H1 (cell line): ENCODE measurements at regions not wholly inside any gene's neighbourhood (a gene's known extent, or its start where the extent isn't known, plus 50 kb on each side); places are given as distances from the start of the nearest gene placed in this dataset.

ENCODE experiments used
- CTCF ChIA-PET: fragments of 300-600 bp; sonication (Branson Sonifier 250); formaldehyde crosslinking; loops from one replicate; lab custom pipeline; 2021; ENCODE audit not compliant: partially characterized antibody; lab: Charles Lee
- POLR2A ChIA-PET: fragments of 300-600 bp; sonication (Branson Sonifier 250); formaldehyde crosslinking; loops from one replicate; lab custom pipeline; 2021; ENCODE audit warnings: inconsistent platforms; ENCODE audit not compliant: partially characterized antibody; lab: Charles Lee
- DNase-seq, 2 experiments: peaks; one replicate each; pipeline versions ENCODE4 v3.0.0 to v3.0.0-alpha.2; 2010 to 2022; ENCODE audit warnings: low spot score in 2 of 2, low read depth in 1 of 2, mixed read lengths in 1 of 2
- FAIRE-seq: peaks from 2 replicates; lab custom pipeline; 2011; peaks lifted over from hg19 to GRCh38; lab: Jason Lieb, UNC
- H2AFZ ChIP-seq: 2 replicates; pipeline ENCODE4 v1.8.1; 2012; ENCODE audit warnings: low read length, inconsistent platforms
- H2AK5ac ChIP-seq: 2 replicates; pipeline ENCODE4 v1.6.1; 2013; ENCODE audit warnings: low read depth, low read length
- H2BK120ac ChIP-seq: replicated peaks from 2 replicates; pipeline ENCODE3; 2013; ENCODE audit warnings: low read depth, low read length, inconsistent platforms
- H2BK12ac ChIP-seq: 2 replicates; pipeline ENCODE4 v1.6.1; 2013; ENCODE audit warnings: low read depth, low read length
- H2BK15ac ChIP-seq: 2 replicates; pipeline ENCODE4 v1.6.1; 2013; ENCODE audit warnings: low read length
- H2BK20ac ChIP-seq: 2 replicates; pipeline ENCODE4 v1.6.1; 2013; ENCODE audit warnings: low read length
- H2BK5ac ChIP-seq: 2 replicates; pipeline ENCODE4 v1.6.1; 2013; ENCODE audit warnings: low read depth, low read length
- H3K14ac ChIP-seq: 2 replicates; pipeline ENCODE4 v1.6.1; 2013; ENCODE audit warnings: inconsistent platforms; ENCODE audit not compliant: insufficient read length
- H3K18ac ChIP-seq: 2 replicates; pipeline ENCODE4 v1.6.1; 2013; ENCODE audit warnings: low read length; ENCODE audit errors: extremely low read depth
- H3K23ac ChIP-seq: 2 replicates; pipeline ENCODE4 v1.6.1; 2013; ENCODE audit warnings: inconsistent platforms; ENCODE audit not compliant: insufficient read length
- H3K23me2 ChIP-seq: 2 replicates; pipeline ENCODE4 v1.6.1; 2013; ENCODE audit warnings: low read depth, low read length
- H3K27ac ChIP-seq: 2 replicates; pipeline ENCODE4 v1.6.1; 2011; ENCODE audit warnings: low read depth, low read length, inconsistent platforms
- H3K27me3 ChIP-seq, 4 experiments: replicated peaks in 1 of 4; 1 replicate in 1 of 4; 2 replicates in 3 of 4; pipeline versions ENCODE4 v1.6.1 to v1.8.1; 2011 to 2013; ENCODE audit warnings: low read length in 3 of 4, mild to moderate bottlenecking in 3 of 4, inconsistent platforms in 2 of 4, mixed read lengths in 2 of 4, moderate library complexity in 1 of 4; ENCODE audit not compliant: control insufficient read depth in 3 of 4, insufficient read depth in 3 of 4; ENCODE audit errors: extremely low read depth in 1 of 4
- H3K36me3 ChIP-seq, 4 experiments: 2 replicates each; pipeline versions ENCODE4 v1.6.1 to v1.8.1; 2011 to 2013; ENCODE audit warnings: mild to moderate bottlenecking in 4 of 4, low read length in 3 of 4, moderate library complexity in 2 of 4, control low read depth in 1 of 4, inconsistent platforms in 1 of 4; ENCODE audit not compliant: insufficient read depth in 4 of 4, control insufficient read depth in 2 of 4
- H3K4ac ChIP-seq: replicated peaks from 2 replicates; pipeline ENCODE3; 2013; ENCODE audit warnings: low read length, low read depth, mixed read lengths, inconsistent platforms; ENCODE audit not compliant: insufficient read length
- H3K4me1 ChIP-seq, 4 experiments: replicated peaks in 1 of 4; 1 replicate in 1 of 4; 2 replicates in 3 of 4; pipeline versions ENCODE4 v1.6.1 to v1.8.1; 2011 to 2013; ENCODE audit warnings: low read length in 3 of 4, inconsistent platforms in 2 of 4, mixed read lengths in 1 of 4; ENCODE audit not compliant: insufficient read depth in 4 of 4, control insufficient read depth in 3 of 4
- H3K4me2 ChIP-seq, 2 experiments: 2 replicates each; pipeline versions ENCODE4 v1.6.1 to v1.8.1; 2011 to 2013; ENCODE audit warnings: low read depth in 2 of 2, low read length in 2 of 2, control low read depth in 1 of 2, inconsistent platforms in 1 of 2, mild to moderate bottlenecking in 1 of 2; ENCODE audit not compliant: insufficient read depth in 1 of 2
- H3K4me3 ChIP-seq, 4 experiments: fragments of 200-600, 300-600 bp in 1 of 4; sonication (generic), shearing (Covaris generic), sonication (Bioruptor Twin) in 1 of 4; 2 replicates each; pipeline versions ENCODE4 v1.5.1 to v1.8.1; 2011 to 2016; ENCODE audit warnings: low read length in 4 of 4, low read depth in 3 of 4, control low read depth in 2 of 4, inconsistent platforms in 2 of 4, mild to moderate bottlenecking in 2 of 4, mixed read lengths in 1 of 4, moderate library complexity in 1 of 4; ENCODE audit not compliant: insufficient read depth in 2 of 4; ENCODE audit errors: extremely low read depth in 1 of 4
- H3K56ac ChIP-seq: replicated peaks from 2 replicates; pipeline ENCODE3; 2013; ENCODE audit warnings: low read depth, mild to moderate bottlenecking, mixed read lengths, low read length, inconsistent platforms; ENCODE audit not compliant: insufficient read length
- H3K79me1 ChIP-seq: 2 replicates; pipeline ENCODE4 v1.6.1; 2013; ENCODE audit warnings: low read depth, low read length, control low read depth
- H3K79me2 ChIP-seq, 2 experiments: 2 replicates each; pipeline versions ENCODE4 v1.6.1 to v1.8.1; 2012 to 2013; ENCODE audit warnings: low read length in 2 of 2, mild to moderate bottlenecking in 2 of 2, inconsistent platforms in 1 of 2; ENCODE audit not compliant: insufficient read depth in 2 of 2, control insufficient read depth in 1 of 2
- H3K9ac ChIP-seq, 4 experiments: replicated peaks in 1 of 4; 1 replicate in 1 of 4; 2 replicates in 3 of 4; pipeline versions ENCODE4 v1.6.1 to v1.8.1; 2011 to 2013; ENCODE audit warnings: low read depth in 3 of 4, low read length in 3 of 4, control low read depth in 2 of 4, mild to moderate bottlenecking in 2 of 4, moderate library complexity in 2 of 4, inconsistent platforms in 1 of 4; ENCODE audit errors: extremely low read depth in 1 of 4
- H3K9me3 ChIP-seq, 2 experiments: 2 replicates each; pipeline versions ENCODE4 v1.6.1 to v1.8.1; 2012 to 2013; ENCODE audit warnings: mild to moderate bottlenecking in 2 of 2, moderate library complexity in 2 of 2, control low read depth in 1 of 2, inconsistent platforms in 1 of 2, low read depth in 1 of 2, low read length in 1 of 2, mixed read lengths in 1 of 2; ENCODE audit not compliant: insufficient read depth in 2 of 2
- H4K20me1 ChIP-seq, 2 experiments: replicated peaks in 1 of 2; 2 replicates each; pipeline versions ENCODE3 to v1.8.1; 2011 to 2013; ENCODE audit warnings: inconsistent platforms in 2 of 2, low read length in 2 of 2, mild to moderate bottlenecking in 1 of 2; ENCODE audit not compliant: insufficient read depth in 2 of 2, control insufficient read depth in 1 of 2
- H4K5ac ChIP-seq: 2 replicates; pipeline ENCODE4 v1.6.1; 2013; ENCODE audit warnings: low read length, low read depth, mixed read lengths, inconsistent platforms; ENCODE audit not compliant: insufficient read length
- H4K8ac ChIP-seq: 2 replicates; pipeline ENCODE4 v1.8.0; 2013; ENCODE audit warnings: mild to moderate bottlenecking, moderate library complexity, low read length, inconsistent platforms; ENCODE audit not compliant: insufficient read depth; ENCODE audit errors: extremely low read depth
- H4K91ac ChIP-seq: replicated peaks from 2 replicates; pipeline ENCODE3; 2013; ENCODE audit warnings: low read length, mixed read lengths, inconsistent platforms; ENCODE audit not compliant: insufficient read length
- ATF2 ChIP-seq: IDR thresholded peaks from 2 replicates; pipeline ENCODE4 v1.6.1; 2012; ENCODE audit warnings: low read length, inconsistent platforms
- CHD1 ChIP-seq: IDR thresholded peaks from 2 replicates; pipeline ENCODE4 v1.6.1; 2012; ENCODE audit warnings: low read depth, low read length, improper control_type of control experiment
- CTCF ChIP-seq, 3 experiments: IDR thresholded peaks; 1 replicate in 2 of 3; 2 replicates in 1 of 3; pipeline versions ENCODE4 v1.5.1 to v1.6.1; 2011; ENCODE audit warnings: low read length in 3 of 3, mild to moderate bottlenecking in 3 of 3, inconsistent platforms in 2 of 3, low read depth in 1 of 3, moderate library complexity in 1 of 3; ENCODE audit not compliant: insufficient read depth in 1 of 3; ENCODE audit errors: control extremely low read depth in 1 of 3
- KDM1A ChIP-seq: fragments of 200-600, 300-600 bp; sonication (generic); IDR thresholded peaks from 2 replicates; pipeline ENCODE4 v1.7.1; 2016; ENCODE audit warnings: mild to moderate bottlenecking, low read length, borderline replicate concordance
- KDM5A ChIP-seq: fragments of 200-600 bp; IDR thresholded peaks from 2 replicates; pipeline ENCODE4 v1.7.1; 2012; ENCODE audit warnings: mild to moderate bottlenecking, low read length, inconsistent platforms, mixed read lengths
- RNF2 ChIP-seq: fragments of 200-900, 300-1000 bp; sonication (generic); IDR thresholded peaks from 2 replicates; pipeline ENCODE4 v1.7.1; 2016; ENCODE audit warnings: borderline replicate concordance, low read depth, mild to moderate bottlenecking, antibody characterized with exemption, low read length; ENCODE audit not compliant: poor library complexity, severe bottlenecking; ENCODE audit errors: missing control alignments
- SAP30 ChIP-seq: fragments of 300-600 bp; sonication (generic); IDR thresholded peaks from 2 replicates; pipeline ENCODE4 v1.7.1; 2012; ENCODE audit warnings: low read length, moderate library complexity, mild to moderate bottlenecking, inconsistent platforms; ENCODE audit not compliant: insufficient read depth, insufficient replicate concordance
- SP2 ChIP-seq: IDR thresholded peaks from 2 replicates; pipeline ENCODE4 v1.6.1; 2012; ENCODE audit warnings: mild to moderate bottlenecking, low read length, inconsistent platforms
- TCF12 ChIP-seq: IDR thresholded peaks from 2 replicates; pipeline ENCODE4 v1.6.1; 2011; ENCODE audit warnings: low read depth, mild to moderate bottlenecking, low read length
- YY1 ChIP-seq: IDR thresholded peaks from 2 replicates; pipeline ENCODE4 v1.6.1; 2011; ENCODE audit warnings: low read depth, mild to moderate bottlenecking, low read length
- WGBS, 2 experiments: shearing (Covaris generic) in 1 of 2; methylation state at CpG; one replicate each; pipeline versions ENCODE4 v1.1.6 to v1.1.7; 2013 to 2015; ENCODE audit warnings: low lambda C conversion rate in 2 of 2, mixed read lengths in 2 of 2, inconsistent platforms in 1 of 2, low coverage in 1 of 2, missing lambda C conversion rate in 1 of 2; ENCODE audit not compliant: insufficient replicate concordance in 2 of 2, insufficient coverage in 1 of 2, insufficient read length in 1 of 2; ENCODE audit errors: extremely low coverage in 1 of 2, missing lambda C conversion rate in 1 of 2; 5-methylcytosine and 5-hydroxymethylcytosine counted together

GRCh38 chr13:65725006-65725405 is 1505.1 kb downstream of the PCDH9 start:
- no peak overlapping the region for H2BK5ac ChIP-seq
- no peak overlapping the region for H2BK20ac ChIP-seq
- H2AK5ac ChIP-seq, result no peak overlapping the region
- H3K79me1 ChIP-seq, result no peaks in the 10 kb centered on the region
- ChIA-PET POLR2A (interaction anchor here (0.6 kb wide), 1 partner anchor 1054 kb away, joined by 3 read pairs; no protein-coding TSS in a partner anchor), CTCF (interaction anchor here (0.9 kb wide), 1 partner anchor 1609 kb away, joined by 3 read pairs; no protein-coding TSS in a partner anchor)
- H2BK15ac ChIP-seq, result no peak overlapping the region
- H2BK120ac ChIP-seq, result no peak overlapping the region
- 92% methylated on average over 3 of the region's 3 CpGs; no CpG with 5 or more reads in 1 of the 2 experiments for WGBS, 2 experiments
- no peak overlapping the region for H3K18ac ChIP-seq
- H2BK12ac ChIP-seq, result no peak overlapping the region
- no peaks in the 10 kb centered on the region for H4K20me1 ChIP-seq
- no peak for DNase-seq
- no peak overlapping the region for H3K14ac ChIP-seq
- H3K9ac ChIP-seq, result no peak overlapping the region
- no peaks in the 10 kb centered on the region for H3K79me2 ChIP-seq
- no peaks in the 10 kb centered on the region for H3K23me2 ChIP-seq
- no peaks in the 10 kb centered on the region for H3K9me3 ChIP-seq
- no peak overlapping the region for H3K56ac ChIP-seq
- H3K36me3 ChIP-seq, result no peaks in the 10 kb centered on the region
- no peak overlapping the region for H3K4me3 ChIP-seq
- no peak overlapping the region for H3K27ac ChIP-seq
- no peak overlapping the region for H3K4me2 ChIP-seq
- no peaks in the 10 kb centered on the region for H3K4me1 ChIP-seq
- FAIRE-seq, result no peak
- no peaks in the 10 kb centered on the region for H3K27me3 ChIP-seq
- H4K8ac ChIP-seq, result no peak overlapping the region
- H3K23ac ChIP-seq, result no peak overlapping the region
- no peak overlapping the region for H2AFZ ChIP-seq
- no peak overlapping the region for H3K4ac ChIP-seq
- no peak overlapping the region for H4K5ac ChIP-seq
- H4K91ac ChIP-seq, result no peak overlapping the region
- no peak for TF ChIP-seq CTCF (IDR thresholded peaks at IDR 0.05; ENCODE audit: control extremely low read depth in 1 of 3, insufficient read depth in 1 of 3, low read depth in 1 of 3, low read length in 3 of 3)
- no peak for TF ChIP-seq ATF2
- no peak for TF ChIP-seq SP2
- no peak for TF ChIP-seq YY1
- TF ChIP-seq SAP30, result no peak
- TF ChIP-seq TCF12, result no peak
- TF ChIP-seq CHD1, result no peak
- no peak for TF ChIP-seq RNF2
- TF ChIP-seq KDM1A, result no peak
- no peak for TF ChIP-seq KDM5A
